ENCODE measurements at regions not wholly inside any gene's neighbourhood (a gene's known extent, or its start where the extent isn't known, plus 50 kb on each side); places are given as distances from the start of the nearest gene placed in this dataset.

- DNase-seq (ENCODE audit: low read depth, low spot score) = no peak
Observed at GRCh38 chr11:35868491-35868890, 75.4 kb upstream of the LDLRAD3 start.

- DNase-seq (ENCODE audit: low read depth, low spot score) = no peak
Observed at GRCh38 chr11:35873721-35874120, 70.1 kb upstream of the LDLRAD3 start.

GRCh38 chr11:35874751-35875450, 69.0 kb upstream of the LDLRAD3 start:
- DNase-seq (ENCODE audit: low read depth, low spot score) = no peak

GRCh38 chr11:35875466-35875865, 68.4 kb upstream of the LDLRAD3 start:
- DNase-seq (ENCODE audit: low read depth, low spot score) = no peak

GRCh38 chr11:35876786-35877185, 67.1 kb upstream of the LDLRAD3 start:
- no peak for DNase-seq (ENCODE audit: low read depth, low spot score)

GRCh38 chr11:35878741-35879140, 65.1 kb upstream of the LDLRAD3 start:
- no peak for DNase-seq (ENCODE audit: low read depth, low spot score)

- no peak for DNase-seq (ENCODE audit: low read depth, low spot score)
Observed at GRCh38 chr11:35879361-35879760, 64.5 kb upstream of the LDLRAD3 start.

GRCh38 chr11:35886759-35887158, 57.1 kb upstream of the LDLRAD3 start:
- no peak for DNase-seq (ENCODE audit: low read depth, low spot score)

GRCh38 chr11:35887737-35888136, 56.1 kb upstream of the LDLRAD3 start:
- DNase-seq (ENCODE audit: low read depth, low spot score) = no peak

- no peak for DNase-seq (ENCODE audit: low read depth, low spot score)
Observed at GRCh38 chr11:35888961-35889360, 54.9 kb upstream of the LDLRAD3 start.

- no peak for DNase-seq (ENCODE audit: low read depth, low spot score)
Observed at GRCh38 chr11:35891096-35891495, 52.8 kb upstream of the LDLRAD3 start.

GRCh38 chr11:35892166-35892565, 51.7 kb upstream of the LDLRAD3 start:
- peak; percentile 44 for DNase-seq (ENCODE audit: low read depth, low spot score)

- no peak for DNase-seq (ENCODE audit: low read depth, low spot score)
Observed at GRCh38 chr11:35893796-35894475, 49.9 kb upstream of the LDLRAD3 start.
